ENCODE measurements at regions not wholly inside any gene's neighbourhood (a gene's known extent, or its start where the extent isn't known, plus 50 kb on each side); places are given as distances from the start of the nearest gene placed in this dataset.

DNA sequence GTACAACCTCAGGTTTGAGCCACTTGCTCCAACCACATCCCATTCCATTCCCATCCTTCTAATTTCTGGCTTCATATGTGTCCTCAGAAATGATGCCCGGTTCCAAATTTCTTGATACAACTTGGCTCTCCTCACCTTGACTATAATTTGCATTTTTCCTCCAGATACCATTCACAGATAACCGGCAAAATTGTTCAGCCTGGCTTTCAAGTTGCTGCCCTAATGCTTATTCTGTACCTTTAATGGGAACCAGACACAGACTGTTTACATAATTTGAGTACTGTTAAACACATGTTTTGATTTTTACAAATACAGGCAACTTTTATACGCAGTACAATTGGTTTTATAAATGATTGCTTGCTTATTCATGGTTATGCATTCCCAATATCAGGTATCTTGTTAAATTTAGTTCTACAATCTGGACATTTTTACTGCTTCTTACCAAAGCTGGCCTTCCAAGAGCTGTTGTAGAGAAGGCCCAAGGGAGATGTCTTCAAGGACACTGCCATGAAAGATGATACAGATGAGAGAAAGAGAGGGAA is 649.5 kb upstream of the CAMK1G start:
- Histone ChIP-seq H2AFZ (ENCODE audit: low read depth, low read length, severe bottlenecking) (no peak overlapping the region), H3K36me3 (ENCODE audit: low read length) (no peaks in the 10 kb centered on the region), H3F3A (ENCODE audit: insufficient read depth) (no peaks in the 10 kb centered on the region), H3K9me3 (ENCODE audit: insufficient read depth, low read length) (no peaks in the 10 kb centered on the region), H3K4me2 (ENCODE audit: low read depth, low read length, poor library complexity, severe bottlenecking) (no peak overlapping the region), H3K27me3 (ENCODE audit: low read length) (no peaks in the 10 kb centered on the region), H3K9ac (ENCODE audit: low read length) (no peak overlapping the region), H3K4me3 (ENCODE audit: insufficient read depth, low read length, poor library complexity, severe bottlenecking) (no peak overlapping the region), H3K9me2 (replicated peaks; ENCODE audit: insufficient read depth, low read length) (no peaks in the 10 kb centered on the region), H3K27ac (ENCODE audit: low read depth, low read length) (no peak overlapping the region), H4K20me1 (ENCODE audit: low read depth, low read length) (no peaks in the 10 kb centered on the region), H3K79me2 (ENCODE audit: insufficient read depth, low read length) (no peaks in the 10 kb centered on the region)
- TF ChIP-seq, protein P1, sequence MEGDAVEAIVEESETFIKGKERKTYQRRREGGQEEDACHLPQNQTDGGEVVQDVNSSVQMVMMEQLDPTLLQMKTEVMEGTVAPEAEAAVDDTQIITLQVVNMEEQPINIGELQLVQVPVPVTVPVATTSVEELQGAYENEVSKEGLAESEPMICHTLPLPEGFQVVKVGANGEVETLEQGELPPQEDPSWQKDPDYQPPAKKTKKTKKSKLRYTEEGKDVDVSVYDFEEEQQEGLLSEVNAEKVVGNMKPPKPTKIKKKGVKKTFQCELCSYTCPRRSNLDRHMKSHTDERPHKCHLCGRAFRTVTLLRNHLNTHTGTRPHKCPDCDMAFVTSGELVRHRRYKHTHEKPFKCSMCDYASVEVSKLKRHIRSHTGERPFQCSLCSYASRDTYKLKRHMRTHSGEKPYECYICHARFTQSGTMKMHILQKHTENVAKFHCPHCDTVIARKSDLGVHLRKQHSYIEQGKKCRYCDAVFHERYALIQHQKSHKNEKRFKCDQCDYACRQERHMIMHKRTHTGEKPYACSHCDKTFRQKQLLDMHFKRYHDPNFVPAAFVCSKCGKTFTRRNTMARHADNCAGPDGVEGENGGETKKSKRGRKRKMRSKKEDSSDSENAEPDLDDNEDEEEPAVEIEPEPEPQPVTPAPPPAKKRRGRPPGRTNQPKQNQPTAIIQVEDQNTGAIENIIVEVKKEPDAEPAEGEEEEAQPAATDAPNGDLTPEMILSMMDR (IDR thresholded peaks at IDR 0.05; ENCODE audit: insufficient read depth, low read length, poor library complexity, severe bottlenecking): no peak
- TF ChIP-seq EZH2phosphoT487 (conservative IDR thresholded peaks at IDR 0.05; ENCODE audit: low read length): no peak

- TF ChIP-seq, protein P1 (IDR thresholded peaks at IDR 0.05; ENCODE audit: insufficient read depth, low read length, poor library complexity, severe bottlenecking): no peak
- no peak for TF ChIP-seq EZH2phosphoT487 (conservative IDR thresholded peaks at IDR 0.05; ENCODE audit: low read length)
- H3K27ac ChIP-seq (ENCODE audit: low read depth, low read length): no peak overlapping the region
- no peaks in the 10 kb centered on the region for H3K27me3 ChIP-seq (ENCODE audit: low read length)
- H3K9ac ChIP-seq (ENCODE audit: low read length): no peak overlapping the region
- no peaks in the 10 kb centered on the region for H4K20me1 ChIP-seq (ENCODE audit: low read depth, low read length)
- H3K79me2 ChIP-seq (ENCODE audit: insufficient read depth, low read length): no peaks in the 10 kb centered on the region
- no peak overlapping the region for H2AFZ ChIP-seq (ENCODE audit: low read depth, low read length, severe bottlenecking)
- no peaks in the 10 kb centered on the region for H3K9me3 ChIP-seq (ENCODE audit: insufficient read depth, low read length)
- no peak overlapping the region for H3K4me3 ChIP-seq (ENCODE audit: insufficient read depth, low read length, poor library complexity, severe bottlenecking)
- H3K9me2 ChIP-seq (replicated peaks; ENCODE audit: insufficient read depth, low read length): no peaks in the 10 kb centered on the region
- H3F3A ChIP-seq (ENCODE audit: insufficient read depth): no peaks in the 10 kb centered on the region
- no peak overlapping the region for H3K4me2 ChIP-seq (ENCODE audit: low read depth, low read length, poor library complexity, severe bottlenecking)
- no peaks in the 10 kb centered on the region for H3K36me3 ChIP-seq (ENCODE audit: low read length)
These were observed 648.6 kb upstream of the CAMK1G start for GRCh38 chr1:208934933-208935332.

DNA sequence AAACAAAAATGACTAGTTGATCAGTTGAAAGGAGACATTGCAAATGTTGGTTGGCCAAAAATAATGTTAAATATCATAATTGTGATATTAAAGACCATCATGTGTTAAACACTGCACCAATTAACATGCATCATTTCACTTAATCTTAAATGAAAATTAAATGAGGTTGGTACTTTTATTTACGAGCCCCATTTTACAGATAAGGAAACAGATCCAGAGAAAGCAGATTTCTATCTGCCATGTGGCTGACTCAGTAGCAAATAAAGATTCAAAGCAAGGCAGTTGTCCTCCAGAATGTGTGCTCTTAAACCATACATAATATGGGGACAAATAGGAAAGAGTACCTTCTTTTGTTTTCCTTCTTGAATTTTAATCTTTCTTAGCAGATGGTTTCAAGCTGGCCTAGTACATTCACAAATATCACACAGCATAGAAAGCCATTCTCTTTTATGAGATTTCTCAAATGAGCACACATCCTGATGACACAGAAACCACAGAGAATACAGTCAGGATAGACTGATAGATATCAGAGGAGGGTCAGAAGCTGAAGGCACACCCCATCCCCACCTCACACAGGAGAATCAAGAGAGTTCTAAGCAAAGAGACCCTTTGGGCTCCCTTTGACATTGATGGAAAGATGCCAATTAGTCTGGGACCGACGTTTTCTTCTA is 647.9 kb upstream of the CAMK1G start:
- no peaks in the 10 kb centered on the region for H4K20me1 ChIP-seq (ENCODE audit: low read depth, low read length)
- no peaks in the 10 kb centered on the region for H3K27me3 ChIP-seq (ENCODE audit: low read length)
- no peaks in the 10 kb centered on the region for H3K9me3 ChIP-seq (ENCODE audit: insufficient read depth, low read length)
- no peak overlapping the region for H3K4me2 ChIP-seq (ENCODE audit: low read depth, low read length, poor library complexity, severe bottlenecking)
- no peak overlapping the region for H2AFZ ChIP-seq (ENCODE audit: low read depth, low read length, severe bottlenecking)
- H3K27ac ChIP-seq (ENCODE audit: low read depth, low read length): no peak overlapping the region
- H3K36me3 ChIP-seq (ENCODE audit: low read length): no peaks in the 10 kb centered on the region
- no peaks in the 10 kb centered on the region for H3K79me2 ChIP-seq (ENCODE audit: insufficient read depth, low read length)
- H3K9me2 ChIP-seq (replicated peaks; ENCODE audit: insufficient read depth, low read length): no peaks in the 10 kb centered on the region
- no peak overlapping the region for H3K4me3 ChIP-seq (ENCODE audit: insufficient read depth, low read length, poor library complexity, severe bottlenecking)
- H3K9ac ChIP-seq (ENCODE audit: low read length): no peak overlapping the region
- TF ChIP-seq, protein P1 (IDR thresholded peaks at IDR 0.05; ENCODE audit: insufficient read depth, low read length, poor library complexity, severe bottlenecking): no peak
- no peak for TF ChIP-seq EZH2phosphoT487 (conservative IDR thresholded peaks at IDR 0.05; ENCODE audit: low read length)
- H3F3A ChIP-seq (ENCODE audit: insufficient read depth): no peaks in the 10 kb centered on the region

Data from SU-DHL-6 (cell line).